DMS153 treated with DMSO at 0.1 percent for 48 hours (cell line): ENCODE measurements at regions not wholly inside any gene's neighbourhood (a gene's known extent, or its start where the extent isn't known, plus 50 kb on each side); places are given as distances from the start of the nearest gene placed in this dataset.
"Not testable (repeated sequence)": the region's sequence is repeated elsewhere in the genome, so short reads cannot be mapped to it uniquely, and the experiment has no call there.

Source experiments
- DNase-seq: peaks from one replicate; lab custom pipeline; 2025; ENCODE audit not compliant: unreplicated experiment; lab: John Stamatoyannopoulos, UW

DNA sequence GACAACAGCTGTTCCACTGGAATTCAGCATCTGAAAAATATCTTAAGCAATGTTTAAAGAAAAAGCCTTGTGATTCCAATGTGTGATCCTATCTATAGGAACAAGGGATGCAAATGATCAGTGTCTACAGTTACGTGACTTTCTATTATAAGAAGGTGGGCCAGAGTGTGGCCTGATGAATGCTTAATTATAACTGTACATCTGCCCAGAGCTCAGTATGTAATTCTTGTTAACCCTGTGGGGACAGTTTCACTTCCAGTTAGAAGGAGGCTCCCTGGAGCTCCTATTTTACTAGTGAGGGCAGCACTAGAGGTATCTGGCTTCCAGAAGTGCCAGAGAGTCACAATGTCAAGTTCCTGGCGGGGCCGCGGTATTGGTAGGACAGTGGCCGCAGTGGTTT is 288.5 kb downstream of the USP46 start:
- DNase-seq, result no peak

DNA sequence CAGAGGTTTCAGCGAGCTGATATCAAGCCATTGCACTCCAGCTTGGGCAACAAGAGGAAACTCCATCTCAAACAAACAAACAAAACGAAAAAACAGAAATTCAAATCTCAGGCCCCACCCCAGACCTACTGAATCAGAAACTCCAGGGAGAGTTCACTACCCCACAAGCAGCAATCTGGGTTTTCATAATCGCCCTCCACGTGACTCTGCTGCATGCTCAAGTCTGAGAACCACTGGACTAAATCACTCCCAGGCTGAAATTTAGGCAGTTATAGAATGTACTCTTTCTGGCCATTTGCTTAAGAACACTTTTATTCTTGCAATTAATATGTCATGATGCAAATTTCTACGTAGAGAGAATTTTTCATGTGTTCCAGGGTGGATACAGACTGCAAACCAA is 287.3 kb downstream of the USP46 start:
- no peak for DNase-seq

DNA sequence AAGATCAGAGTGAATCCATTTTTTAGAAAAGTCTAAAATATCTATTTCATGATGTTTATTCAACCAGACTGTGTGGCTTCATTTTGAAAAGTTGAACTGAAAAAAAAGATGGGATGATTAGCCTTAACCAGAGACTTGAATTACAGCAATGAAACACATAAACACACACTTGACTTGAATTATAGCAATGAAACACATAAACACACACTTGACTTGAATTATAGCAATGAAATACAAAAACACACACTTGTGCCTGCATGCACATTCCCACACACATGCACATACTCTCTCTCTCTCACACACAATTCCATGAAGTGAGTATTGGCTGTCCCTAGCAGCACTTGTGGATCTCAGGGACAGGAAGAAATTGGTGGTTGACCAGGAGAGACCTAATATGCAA is 286.8 kb downstream of the USP46 start:
- DNase-seq, result no peak

DNA sequence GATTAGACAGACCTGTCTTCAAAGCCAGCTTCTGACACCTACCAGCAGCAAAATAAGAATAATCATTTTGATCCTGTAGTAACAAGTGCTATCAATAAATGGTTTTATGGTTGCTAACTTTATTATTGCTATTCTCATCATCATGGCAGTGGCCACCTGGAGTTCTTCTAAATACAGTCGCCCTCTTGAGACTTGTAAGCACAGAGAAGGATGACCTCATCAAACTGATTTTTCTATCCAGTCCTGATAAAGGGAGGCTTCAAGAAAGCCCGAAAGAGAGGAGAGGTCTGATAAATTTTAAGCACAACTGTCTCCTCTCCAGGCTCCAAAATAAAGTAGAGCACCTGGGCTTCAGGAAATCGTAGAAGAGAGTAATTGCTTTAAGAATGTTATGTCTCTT is 286.4 kb downstream of the USP46 start:
- DNase-seq, result no peak

DNA sequence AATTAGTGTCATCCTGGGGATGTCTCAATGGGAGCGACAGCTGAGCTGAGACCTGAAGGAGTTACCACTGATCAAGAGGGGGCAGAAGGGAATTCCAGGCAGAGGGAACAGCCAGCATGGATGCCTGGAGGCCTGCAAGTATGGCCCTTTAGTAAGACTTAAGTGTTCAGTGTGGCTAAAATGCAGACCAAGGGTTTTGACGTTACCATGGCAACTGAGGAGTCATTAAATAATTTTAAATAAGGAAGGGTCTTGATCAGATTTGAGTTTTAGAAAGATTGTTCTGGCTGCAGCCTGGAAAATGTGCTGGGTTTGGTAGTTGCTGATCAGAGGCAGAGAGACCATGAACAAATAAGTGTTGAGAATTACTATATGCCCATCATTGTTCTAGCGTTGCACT is 285.5 kb downstream of the USP46 start:
- no peak for DNase-seq

DNA sequence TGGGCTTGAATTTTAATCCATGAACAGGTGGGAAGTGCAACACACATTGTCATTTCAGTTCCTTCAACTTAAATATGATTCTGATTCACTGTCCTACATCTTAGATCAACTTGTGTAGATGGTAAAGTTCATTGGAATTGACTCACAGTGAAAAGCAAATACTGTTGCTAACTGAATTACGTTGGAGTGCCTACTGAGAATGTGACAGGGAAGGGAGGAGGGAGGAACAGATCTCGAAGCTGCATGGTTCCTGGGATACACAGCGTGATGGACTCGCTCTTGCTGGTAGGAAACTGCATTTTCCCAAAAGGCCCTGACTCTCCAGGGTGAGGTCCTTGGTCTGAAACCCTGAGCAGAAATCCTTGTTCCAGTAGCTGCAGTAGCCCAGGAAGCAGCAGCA is 284.2 kb downstream of the USP46 start:
- DNase-seq, result no peak

DNA sequence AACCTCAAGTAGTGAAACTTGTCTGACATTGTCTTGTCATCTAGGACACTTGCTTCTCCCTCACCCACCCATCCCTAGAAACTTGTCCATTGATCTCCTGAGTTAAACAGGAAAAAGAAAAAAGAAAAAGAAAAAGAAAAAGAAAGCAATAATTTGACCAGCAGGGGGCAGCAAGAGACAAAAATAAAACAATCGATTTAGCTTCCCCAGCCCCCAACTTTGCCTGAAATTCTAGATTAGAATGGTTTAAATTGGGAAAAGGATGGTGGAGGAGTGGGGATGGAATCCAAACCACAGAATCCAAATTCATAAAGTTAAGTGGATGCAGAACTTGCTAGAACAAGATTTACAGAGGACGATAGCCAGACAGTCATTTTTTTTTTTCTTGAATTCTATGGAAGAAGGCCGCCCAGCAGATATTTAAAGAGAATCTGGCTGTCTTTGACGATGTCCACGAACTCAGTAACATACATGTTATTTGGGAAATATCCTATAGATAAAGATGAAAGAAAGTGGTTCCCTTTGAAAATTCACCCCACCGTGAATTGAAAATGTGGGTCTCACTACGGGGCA is 282.9 kb downstream of the USP46 start:
- peak; percentile 38 for DNase-seq

DNA sequence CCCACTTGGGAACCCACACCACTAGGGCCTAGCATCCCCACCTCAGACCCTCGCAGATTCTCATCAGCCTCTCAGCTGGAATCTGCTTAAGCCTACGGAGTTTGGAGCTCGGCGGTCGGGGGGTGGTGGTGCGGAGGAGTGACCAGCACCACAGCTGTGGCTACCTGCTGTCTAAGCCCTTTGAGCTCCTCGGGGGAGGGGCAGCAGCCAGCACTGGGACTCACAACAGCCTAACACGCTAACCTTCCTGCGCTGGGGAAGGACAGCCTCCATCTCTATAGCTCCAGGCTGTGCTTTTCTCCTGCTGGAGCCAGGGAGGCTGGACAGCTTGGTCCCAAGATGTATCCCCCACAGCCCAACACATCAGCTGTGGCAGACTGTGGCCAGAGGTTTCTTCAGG is 281.5 kb downstream of the USP46 start:
- no peak for DNase-seq

DNA sequence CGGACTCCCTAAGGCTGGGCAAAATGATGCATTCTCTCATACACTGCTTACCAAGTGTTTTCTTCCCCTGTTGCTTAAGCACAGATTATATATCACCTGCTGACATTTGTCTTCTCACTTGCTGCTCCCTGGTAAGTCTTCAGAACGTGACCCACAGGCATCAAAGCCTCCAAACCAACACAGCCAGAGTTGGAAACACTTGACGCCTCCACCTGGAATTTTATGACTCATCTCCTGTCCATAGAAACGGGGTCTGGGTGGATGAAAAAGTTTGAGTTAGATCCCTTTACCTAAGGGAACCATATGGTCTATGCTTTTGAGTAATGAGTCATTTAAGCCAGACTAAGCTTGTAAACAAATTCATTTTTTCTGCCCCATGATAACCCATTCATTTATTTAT is 251.6 kb downstream of the USP46 start:
- DNase-seq, result no peak

DNA sequence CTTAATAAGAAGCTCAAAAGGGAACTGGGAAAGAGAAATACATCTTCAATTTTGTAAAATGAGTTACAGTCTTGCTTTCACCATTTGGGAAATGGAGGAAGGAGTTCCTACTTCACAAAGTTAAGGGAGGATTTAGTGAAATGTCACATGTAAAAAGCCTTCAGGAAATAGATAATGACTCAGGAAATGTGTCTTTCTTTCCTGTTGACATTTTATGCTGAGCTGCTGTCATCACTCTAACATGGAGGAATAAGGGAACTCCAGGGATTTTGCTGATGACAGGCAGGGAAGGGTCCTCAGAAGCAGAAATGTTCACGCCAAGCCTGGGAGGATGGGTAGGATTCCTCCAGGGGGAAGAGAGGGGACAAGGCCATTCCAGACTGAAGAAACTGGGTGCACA is 251.1 kb downstream of the USP46 start:
- DNase-seq, result no peak

DNA sequence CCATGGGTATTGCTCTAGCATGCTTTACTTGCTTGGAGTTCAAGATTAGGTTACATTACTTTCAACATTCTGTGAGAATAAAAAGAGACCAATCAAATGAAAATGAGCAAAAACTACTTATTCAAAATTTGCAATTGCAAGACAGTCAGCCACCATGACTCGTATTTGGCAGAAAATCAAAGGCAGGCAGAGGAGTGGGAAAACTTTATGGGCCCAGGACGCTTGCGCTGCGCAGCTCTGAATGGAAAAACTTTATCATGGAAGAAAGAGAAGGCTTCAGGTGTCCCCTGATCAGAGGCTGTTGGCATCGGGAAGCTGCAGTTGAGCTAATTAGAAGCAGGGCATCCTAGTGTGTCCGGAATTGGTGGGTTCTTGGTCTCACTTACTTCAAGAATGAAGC is 250.6 kb downstream of the USP46 start:
- DNase-seq, result no peak

DNA sequence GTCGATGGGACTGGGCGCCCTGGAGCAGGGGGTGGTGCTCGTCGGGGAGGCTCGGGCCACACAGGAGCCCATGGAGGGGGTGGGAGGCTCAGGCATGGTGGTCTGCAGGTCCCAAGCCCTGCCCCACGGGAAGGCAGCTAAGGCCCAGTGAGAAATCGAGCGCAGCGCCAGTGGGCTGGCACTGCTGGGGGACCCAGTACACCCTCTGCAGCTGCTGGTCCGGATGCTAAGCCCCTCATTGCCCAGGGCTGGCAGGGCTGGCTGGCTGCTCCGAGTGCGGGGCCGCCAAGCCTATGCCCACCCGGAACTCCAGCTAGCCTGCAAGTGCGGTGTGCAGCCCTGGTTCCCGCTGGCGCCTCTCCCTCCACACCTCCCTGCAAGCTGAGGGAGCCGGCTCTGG is 249.3 kb downstream of the USP46 start:
- not testable (repeated sequence) for DNase-seq

DNA sequence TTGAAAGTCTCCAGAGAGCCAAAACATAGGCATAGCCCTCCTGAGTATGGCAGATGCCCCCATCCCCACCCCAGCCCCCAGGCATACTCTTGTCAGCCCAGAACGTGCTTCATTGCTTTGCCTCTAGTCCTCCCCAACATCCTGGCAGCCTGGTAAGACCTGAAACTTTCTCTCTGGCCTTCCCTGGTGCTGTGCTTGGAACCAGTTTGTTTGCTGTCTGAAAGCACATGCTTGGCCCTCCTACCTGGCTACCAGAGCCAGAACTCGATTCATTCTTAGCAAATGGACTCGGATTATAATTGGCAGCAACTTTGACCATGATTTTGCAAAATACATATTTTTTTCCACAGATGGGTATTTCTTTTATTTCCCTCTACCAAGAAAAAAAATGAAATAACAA is 248.1 kb downstream of the USP46 start:
- no peak for DNase-seq

DNA sequence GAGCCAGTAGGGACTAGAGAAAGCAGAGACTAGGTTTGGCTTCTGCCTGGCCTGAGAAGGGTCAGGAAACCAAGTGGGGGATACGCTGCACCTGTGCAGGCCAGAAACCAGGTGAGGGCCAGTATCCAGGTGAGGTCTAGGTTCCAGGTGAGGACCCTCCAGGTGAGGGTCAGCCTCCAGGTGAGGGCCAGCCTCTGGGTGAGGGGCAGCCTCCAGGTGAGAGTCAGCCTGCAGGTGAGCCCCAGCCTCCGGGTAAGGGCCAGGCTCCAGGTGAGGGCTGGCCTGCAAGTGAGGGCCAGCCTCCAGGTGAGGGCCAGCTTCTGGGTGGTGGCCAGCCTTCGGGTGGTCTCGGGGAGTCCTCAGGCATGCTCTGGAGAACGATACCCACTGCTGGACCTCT is 238.8 kb downstream of the USP46 start:
- no peak for DNase-seq

DNA sequence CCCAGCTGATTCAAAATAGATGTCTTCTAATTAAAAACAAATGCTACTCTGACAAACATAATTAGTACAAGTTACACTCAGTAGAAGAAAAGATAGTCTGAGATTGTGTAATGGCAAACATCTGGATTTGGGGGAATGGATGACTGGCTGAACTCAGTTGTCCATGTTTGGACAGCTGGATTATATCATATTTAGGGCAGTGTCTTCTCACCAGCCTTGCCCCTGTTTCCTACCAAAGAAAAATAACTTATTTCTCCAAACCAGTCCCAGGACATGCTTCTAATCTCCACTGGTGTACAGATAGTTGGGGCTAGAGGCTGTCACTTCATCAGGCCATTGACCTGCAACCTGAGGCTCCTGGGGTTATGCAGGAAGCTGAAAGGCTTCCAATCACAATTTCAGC is 237.3 kb downstream of the USP46 start:
- DNase-seq, result no peak

DNA sequence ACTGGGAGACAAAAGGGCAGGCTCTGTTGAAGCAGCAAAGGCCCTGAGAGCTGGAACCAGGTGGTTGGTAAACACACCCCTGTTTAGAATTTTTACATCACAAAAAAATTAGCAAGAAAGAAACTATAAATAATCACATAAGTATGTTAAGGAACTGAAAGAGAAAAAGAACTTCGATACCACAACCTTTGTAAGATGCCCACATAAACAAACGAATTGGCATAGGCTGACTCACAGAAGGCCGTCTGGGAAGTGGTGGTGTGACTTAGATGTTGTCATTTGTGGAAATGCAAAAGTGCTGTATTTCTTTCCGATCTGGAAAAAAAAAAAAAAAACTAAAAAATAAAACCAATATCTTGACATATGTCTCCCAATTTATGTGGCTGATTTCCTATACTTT is 235.1 kb downstream of the USP46 start:
- DNase-seq, result no peak

DNA sequence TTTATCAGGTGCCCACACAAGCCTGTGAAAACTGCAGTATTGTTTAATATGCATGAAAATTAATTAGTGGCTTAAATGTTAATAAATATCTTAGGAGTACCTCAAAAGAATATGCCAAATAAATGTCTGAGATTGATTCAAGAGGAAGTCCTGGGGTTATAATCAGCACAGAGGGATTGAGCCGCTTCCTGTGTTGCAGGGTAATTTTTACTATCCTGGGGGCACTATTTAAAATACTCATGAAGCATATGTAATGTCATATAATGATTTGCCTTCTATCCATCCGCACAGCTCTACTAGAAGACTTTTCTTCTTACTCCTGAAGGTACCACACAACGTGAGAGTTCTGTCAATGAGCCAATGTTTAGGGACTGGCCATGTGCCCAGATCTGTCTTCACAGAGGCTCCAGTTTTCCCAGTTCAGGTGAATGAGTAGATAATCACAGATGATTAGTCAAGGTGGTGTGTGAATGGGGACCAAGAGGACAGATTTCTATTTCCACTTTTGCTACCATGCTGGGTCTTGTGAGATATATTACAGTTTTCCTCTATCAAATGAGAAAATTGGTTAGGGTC is 233.3 kb downstream of the USP46 start:
- peak; percentile 3 for DNase-seq

DNA sequence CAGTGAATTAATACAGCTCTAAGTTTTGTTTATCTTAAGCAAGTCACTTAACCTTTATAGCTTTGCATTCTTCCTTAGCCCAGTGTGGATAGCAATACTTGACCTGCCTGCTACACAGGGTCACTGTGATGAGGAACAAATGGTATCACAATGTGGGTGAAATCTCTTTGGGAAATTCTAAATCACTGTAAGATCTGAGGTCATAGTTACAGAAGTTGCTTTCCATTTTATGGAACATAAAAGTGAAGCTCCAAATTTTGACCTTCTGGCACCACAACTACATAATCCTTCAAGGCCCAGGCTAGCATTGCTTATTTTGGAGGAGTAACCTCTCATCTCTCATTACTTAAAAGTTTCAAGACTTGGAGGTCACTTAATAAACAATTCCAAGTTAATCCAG is 227.7 kb downstream of the USP46 start:
- no peak for DNase-seq

DNA sequence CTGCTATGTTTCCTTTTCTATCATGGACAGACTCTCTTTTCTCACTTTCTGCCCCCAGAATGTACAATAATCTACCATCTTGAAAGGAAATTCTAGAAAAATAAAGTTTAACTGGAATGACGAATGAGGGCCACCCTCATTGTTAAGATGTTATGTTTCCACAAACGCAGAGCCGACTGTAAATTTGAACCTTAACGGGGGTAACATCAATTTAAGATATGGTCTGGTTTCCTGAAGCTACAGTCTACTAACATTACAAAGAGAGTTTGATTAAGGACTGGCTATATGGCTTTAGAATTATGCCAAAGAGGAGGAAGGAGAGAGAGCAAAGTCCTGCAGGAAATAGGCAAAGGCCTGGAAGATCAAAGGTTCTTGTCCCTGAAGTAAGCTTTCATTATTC is 227.2 kb downstream of the USP46 start:
- no peak for DNase-seq

DNA sequence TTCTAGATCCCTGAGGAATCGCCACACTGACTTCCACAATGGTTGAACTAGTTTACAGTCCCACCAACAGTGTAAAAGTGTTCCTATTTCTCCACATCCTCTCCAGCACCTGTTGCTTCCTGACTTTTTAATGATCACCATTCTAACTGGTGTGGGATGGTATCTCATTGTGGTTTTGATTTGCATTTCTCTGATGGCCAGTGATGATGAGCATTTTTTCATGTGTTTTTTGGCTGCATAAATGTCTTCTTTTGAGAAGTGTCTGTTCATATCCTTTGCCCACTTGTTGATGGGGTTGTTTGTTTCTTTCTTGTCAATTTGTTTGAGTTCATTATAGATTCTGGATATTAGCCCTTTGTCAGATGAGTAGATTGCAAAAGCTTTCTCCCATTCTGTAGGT is 216.6 kb downstream of the USP46 start:
- DNase-seq, result not testable (repeated sequence)

DNA sequence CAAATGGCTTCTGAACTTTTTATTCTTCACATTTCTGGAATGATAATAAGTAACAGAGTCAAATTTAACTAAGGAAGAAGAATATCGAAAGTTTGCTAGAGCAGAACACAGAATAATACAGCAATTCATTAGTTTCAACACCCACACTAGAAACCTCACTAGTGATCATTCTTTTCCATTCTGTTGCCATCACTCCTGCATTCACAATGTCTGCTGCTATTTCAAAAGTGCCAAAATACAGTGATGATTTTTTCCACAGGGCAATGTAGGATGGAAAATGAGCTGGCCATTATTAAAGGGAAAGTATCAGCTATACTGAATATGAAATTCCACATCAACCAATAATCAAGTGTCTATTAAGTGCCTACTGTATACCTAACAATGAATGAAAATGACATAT is 186.7 kb downstream of the USP46 start:
- no peak for DNase-seq

DNA sequence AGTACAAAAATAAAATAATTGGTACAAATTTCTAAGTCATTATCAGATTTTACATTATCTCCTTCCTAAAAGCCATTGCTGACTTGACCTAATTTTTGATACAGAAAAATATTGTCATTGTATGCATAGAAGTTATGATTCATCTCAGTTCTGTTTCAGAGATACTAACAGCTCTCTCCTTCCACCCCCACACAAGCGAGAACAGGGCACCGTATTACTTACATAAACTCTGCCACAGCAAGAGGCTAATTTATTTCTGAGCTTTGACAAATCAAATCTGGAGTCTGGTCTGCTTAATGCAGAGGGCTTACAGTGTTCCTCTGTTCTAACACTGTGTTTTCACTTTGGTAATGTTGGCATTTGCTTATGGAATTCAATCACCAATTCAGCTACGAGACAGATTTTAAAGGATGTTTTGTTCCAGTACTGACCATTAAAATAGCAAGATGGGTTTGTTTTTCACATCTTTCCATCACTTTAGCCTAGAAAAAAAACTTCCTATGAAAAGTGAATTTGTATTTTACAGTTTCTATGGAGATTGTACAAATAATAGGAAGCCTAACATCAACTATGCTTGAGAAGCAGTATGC is 181.8 kb downstream of the USP46 start:
- DNase-seq, result no peak
